Esophagus (tissue), 2 donors: ENCODE measurements at regions not wholly inside any gene's neighbourhood (a gene's known extent, or its start where the extent isn't known, plus 50 kb on each side); places are given as distances from the start of the nearest gene placed in this dataset.

Experiments used
- H3K27ac ChIP-seq, 2 donors: one replicate each; pipeline ENCODE4 v1.5.1; 2013; ENCODE audit warnings: low read depth in 2 of 2, mild to moderate bottlenecking in 2 of 2, inconsistent platforms in 1 of 2, low read length in 1 of 2, moderate library complexity in 1 of 2
- H3K27me3 ChIP-seq, 2 donors: one replicate each; pipeline ENCODE4 v1.6.1; 2013; ENCODE audit warnings: low read length in 2 of 2, control low read depth in 1 of 2, mild to moderate bottlenecking in 1 of 2; ENCODE audit not compliant: insufficient read depth in 2 of 2, control insufficient read depth in 1 of 2
- H3K36me3 ChIP-seq, 2 donors: one replicate each; pipeline ENCODE4 v1.6.1; 2013; ENCODE audit warnings: low read length in 1 of 2; ENCODE audit not compliant: control insufficient read depth in 2 of 2, insufficient read depth in 2 of 2
- H3K4me1 ChIP-seq, 2 donors: one replicate each; pipeline ENCODE4 v1.6.1; 2013; ENCODE audit warnings: low read length in 1 of 2; ENCODE audit not compliant: control insufficient read depth in 2 of 2, insufficient read depth in 2 of 2
- H3K4me3 ChIP-seq, 2 donors: one replicate each; pipeline ENCODE4 v1.5.1; 2013; ENCODE audit warnings: low read length in 2 of 2, mild to moderate bottlenecking in 2 of 2, low read depth in 1 of 2, moderate library complexity in 1 of 2
- H3K9me3 ChIP-seq, 2 donors: one replicate each; pipeline ENCODE4 v1.6.1; 2013; ENCODE audit warnings: mild to moderate bottlenecking in 2 of 2, low read depth in 1 of 2, low read length in 1 of 2, moderate library complexity in 1 of 2; ENCODE audit not compliant: control insufficient read depth in 2 of 2, insufficient read depth in 1 of 2
- WGBS, 2 donors: extraction: QIAGEN DNeasy Blood & Tissue Kit; methylation state at CpG; one replicate each; pipeline ENCODE4 v1.1.7; 2013; 5-methylcytosine and 5-hydroxymethylcytosine counted together
- donor health status: healthy with polysubstance abuse.
- donor health status: Bipolar disorder and iron deficiency.

GRCh38 chr3:127464642-127465041 is 125.9 kb downstream of the TPRA1 start:
- H3K4me3 ChIP-seq: no peak overlapping the region
- H3K27ac ChIP-seq: no peak overlapping the region
- H3K4me1 ChIP-seq: no peaks in the 10 kb centered on the region
- H3K27me3 ChIP-seq: no peaks in the 10 kb centered on the region
- no peaks in the 10 kb centered on the region for H3K36me3 ChIP-seq
- H3K9me3 ChIP-seq: peaks cover 0 to 2% of the 10 kb centered on the region in 2 donors
- 52 to 68% methylated on average over 7 of the region's 7 CpGs for WGBS, 2 donors

GRCh38 chr3:127462111-127462655 is 128.3 kb downstream of the TPRA1 start:
- WGBS, 2 donors: 81 to 83% methylated on average over 8 of the region's 8 CpGs
- H3K36me3 ChIP-seq: no peaks in the 10 kb centered on the region
- H3K27ac ChIP-seq: no peak overlapping the region
- H3K27me3 ChIP-seq: no peaks in the 10 kb centered on the region
- no peaks in the 10 kb centered on the region for H3K9me3 ChIP-seq
- H3K4me3 ChIP-seq: no peak overlapping the region
- peaks cover 0 to under 1% of the 10 kb centered on the region in 2 donors for H3K4me1 ChIP-seq

- Histone ChIP-seq H3K36me3 (no peaks in the 10 kb centered on the region), H3K27ac (no peak overlapping the region), H3K9me3 (no peaks in the 10 kb centered on the region), H3K27me3 (no peaks in the 10 kb centered on the region), H3K4me3 (no peak overlapping the region), H3K4me1 (peaks cover 0 to 8% of the 10 kb centered on the region in 2 donors)
- 77 to 84% methylated on average over 10 of the region's 10 CpGs for WGBS, 2 donors
Observed at GRCh38 chr3:127461286-127461910, 129.1 kb downstream of the TPRA1 start.

GRCh38 chr3:127459891-127460290 is 130.6 kb downstream of the TPRA1 start:
- Histone ChIP-seq H3K4me1 (peaks cover 7 to 14% of the 10 kb centered on the region in 2 donors), H3K36me3 (no peaks in the 10 kb centered on the region), H3K27ac (no peak overlapping the region), H3K4me3 (no peak overlapping the region), H3K9me3 (no peaks in the 10 kb centered on the region), H3K27me3 (no peaks in the 10 kb centered on the region)
- WGBS, 2 donors: 47 to 50% methylated on average over 3 of the region's 3 CpGs

- Histone ChIP-seq H3K4me3 (no peak overlapping the region), H3K4me1 (peaks cover 7 to 14% of the 10 kb centered on the region in 2 donors), H3K27ac (no peak overlapping the region), H3K36me3 (no peaks in the 10 kb centered on the region), H3K9me3 (no peaks in the 10 kb centered on the region), H3K27me3 (peaks cover 0 to 6% of the 10 kb centered on the region in 2 donors)
- 33% methylated on average over 20 of the region's 20 CpGs for WGBS, 2 donors
Observed at GRCh38 chr3:127458696-127459604, 131.6 kb downstream of the TPRA1 start.

- H3K4me3 ChIP-seq: no peak overlapping the region
- H3K4me1 ChIP-seq: peaks cover 7 to 14% of the 10 kb centered on the region in 2 donors
- peaks cover 0 to 6% of the 10 kb centered on the region in 2 donors for H3K27me3 ChIP-seq
- H3K27ac ChIP-seq: no peak overlapping the region
- no peaks in the 10 kb centered on the region for H3K36me3 ChIP-seq
- H3K9me3 ChIP-seq: no peaks in the 10 kb centered on the region
- WGBS, 2 donors: 51 to 53% methylated on average over 6 of the region's 6 CpGs
Observed at GRCh38 chr3:127457546-127458145, 132.9 kb downstream of the TPRA1 start.

GRCh38 chr3:127457094-127457475 is 133.4 kb downstream of the TPRA1 start:
- H3K4me1 ChIP-seq: peaks cover 7 to 14% of the 10 kb centered on the region in 2 donors
- H3K4me3 ChIP-seq: peak overlapping the region in 1 of 2 donors; percentile 2
- H3K9me3 ChIP-seq: no peaks in the 10 kb centered on the region
- H3K27ac ChIP-seq: no peak overlapping the region
- WGBS, 2 donors: 3 to 4% methylated on average over 27 of the region's 27 CpGs
- peaks cover 0 to 6% of the 10 kb centered on the region in 2 donors for H3K27me3 ChIP-seq
- H3K36me3 ChIP-seq: no peaks in the 10 kb centered on the region

- H3K27ac ChIP-seq: no peak overlapping the region
- WGBS, 2 donors: 4 to 6% methylated on average over 22 to 24 of the region's 24 CpGs
- H3K36me3 ChIP-seq: no peaks in the 10 kb centered on the region
- peaks cover 7 to 14% of the 10 kb centered on the region in 2 donors for H3K4me1 ChIP-seq
- H3K9me3 ChIP-seq: no peaks in the 10 kb centered on the region
- H3K4me3 ChIP-seq: peak overlapping the region in 1 of 2 donors; percentile 2
- H3K27me3 ChIP-seq: peaks cover 0 to 6% of the 10 kb centered on the region in 2 donors
Observed at GRCh38 chr3:127456471-127457093, 134.0 kb downstream of the TPRA1 start.
